Neural cell (in vitro differentiated cells): ENCODE measurements at regions not wholly inside any gene's neighbourhood (a gene's known extent, or its start where the extent isn't known, plus 50 kb on each side); places are given as distances from the start of the nearest gene placed in this dataset.

Experiments used
- CTCF ChIP-seq: fragments of 450-650 bp; IDR thresholded peaks from 2 replicates; pipeline ENCODE4 v1.5.1; 2014; ENCODE audit warnings: antibody characterized with exemption, mild to moderate bottlenecking, moderate library complexity; ENCODE audit not compliant: poor library complexity, severe bottlenecking
- EP300 ChIP-seq: fragments of 450-650 bp; conservative IDR thresholded peaks from 2 replicates; pipeline ENCODE4 v1.6.1; 2014; ENCODE audit warnings: antibody characterized with exemption, mild to moderate bottlenecking, moderate library complexity; ENCODE audit not compliant: poor library complexity, severe bottlenecking
- POLR2AphosphoS5 ChIP-seq: IDR thresholded peaks from 2 replicates; pipeline ENCODE4 v1.6.1; 2012
- RAD21 ChIP-seq: fragments of 450-650 bp; conservative IDR thresholded peaks from 2 replicates; pipeline ENCODE4 v1.6.1; 2014; ENCODE audit warnings: antibody characterized with exemption, mild to moderate bottlenecking, moderate library complexity
- TAF1 ChIP-seq: IDR thresholded peaks from 2 replicates; pipeline ENCODE4 v1.6.1; 2012; ENCODE audit warnings: low read depth

- TF ChIP-seq RAD21 (no peak), POLR2AphosphoS5 (no peak), CTCF (no peak), TAF1 (no peak), EP300 (no peak)
Observed at GRCh38 chr12:84058136-84058535, 854.5 kb downstream of the SLC6A15 start.
